IMR-90 (cell line): ENCODE measurements at regions not wholly inside any gene's neighbourhood (a gene's known extent, or its start where the extent isn't known, plus 50 kb on each side); places are given as distances from the start of the nearest gene placed in this dataset.

ENCODE experiments used
- ATAC-seq: fragments of 200-7000 bp; cut with Tn5 transposase; 2 replicates; pipeline ENCODE4 v1.9.1; 2020; ENCODE audit warnings: low read depth, mild to moderate bottlenecking, moderate library complexity
- BruUV-seq: library from RNA; stranded (reverse); fragments of 400-500 nt; replicated peaks from 2 replicates; lab custom pipeline; 2021; lab: Mats Ljungman, UMichigan
- CTCF ChIA-PET: fragments of 300-600 bp; formaldehyde crosslinking; extraction: SDS; loops from one replicate; lab custom pipeline; 2021; ENCODE audit warnings: antibody characterized with exemption; lab: Yijun Ruan, JAX
- POLR2A ChIA-PET: fragments of 300-600 bp; sonication (Branson Sonifier 250); formaldehyde crosslinking; loops from one replicate; lab custom pipeline; 2022; ENCODE audit warnings: antibody characterized with exemption; ENCODE audit not compliant: unreplicated experiment; lab: Charles Lee
- DNase-seq: peaks from one replicate; pipeline ENCODE4 v3.0.0; 2013
- H2AFZ ChIP-seq: replicated peaks from 2 replicates; pipeline ENCODE3; 2013; ENCODE audit warnings: low read length, mild to moderate bottlenecking; ENCODE audit not compliant: poor library complexity
- H2AK5ac ChIP-seq: 2 replicates; pipeline ENCODE4 v1.6.1; 2013; ENCODE audit warnings: low read depth, low read length, inconsistent platforms
- H2AK9ac ChIP-seq: replicated peaks from 2 replicates; pipeline ENCODE3; 2013; ENCODE audit warnings: mild to moderate bottlenecking, low read depth, low read length, moderate library complexity; ENCODE audit not compliant: poor library complexity
- H2BK120ac ChIP-seq: 2 replicates; pipeline ENCODE4 v1.6.1; 2013; ENCODE audit warnings: low read depth, low read length, inconsistent platforms
- H2BK15ac ChIP-seq: 3 replicates; pipeline ENCODE4 v1.6.1; 2013; ENCODE audit warnings: low read depth, low read length, inconsistent platforms
- H2BK20ac ChIP-seq: 2 replicates; pipeline ENCODE4 v1.6.1; 2013; ENCODE audit warnings: low read depth, mild to moderate bottlenecking, inconsistent platforms, low read length, moderate library complexity
- H2BK5ac ChIP-seq: 2 replicates; pipeline ENCODE4 v1.6.1; 2013; ENCODE audit warnings: mild to moderate bottlenecking, low read depth, low read length, inconsistent platforms; ENCODE audit not compliant: poor library complexity, severe bottlenecking
- H3K14ac ChIP-seq: replicated peaks from 2 replicates; pipeline ENCODE4 v1.6.1; 2013; ENCODE audit warnings: low read depth, low read length, inconsistent platforms
- H3K18ac ChIP-seq: 2 replicates; pipeline ENCODE4 v1.6.1; 2013; ENCODE audit warnings: low read depth, low read length, control low read depth
- H3K23ac ChIP-seq: 2 replicates; pipeline ENCODE4 v1.6.1; 2013; ENCODE audit warnings: low read depth, low read length, inconsistent platforms
- H3K27ac ChIP-seq: 2 replicates; pipeline ENCODE4 v1.5.1; 2013; ENCODE audit warnings: mild to moderate bottlenecking, control low read depth, low read length; ENCODE audit not compliant: insufficient read depth
- H3K27me3 ChIP-seq: 2 replicates; pipeline ENCODE4 v1.6.1; 2013; ENCODE audit warnings: low read length; ENCODE audit not compliant: control insufficient read depth, insufficient read depth
- H3K36me3 ChIP-seq: 2 replicates; pipeline ENCODE4 v1.6.1; 2013; ENCODE audit warnings: low read length, mixed read lengths; ENCODE audit not compliant: control insufficient read depth, insufficient read depth
- H3K4ac ChIP-seq: 2 replicates; pipeline ENCODE4 v1.6.1; 2013; ENCODE audit warnings: low read depth, low read length, inconsistent platforms
- H3K4me1 ChIP-seq: 2 replicates; pipeline ENCODE4 v1.6.1; 2013; ENCODE audit warnings: low read length, mixed read lengths; ENCODE audit not compliant: control insufficient read depth, insufficient read depth
- H3K4me2 ChIP-seq: 2 replicates; pipeline ENCODE4 v1.6.1; 2013; ENCODE audit warnings: low read depth, mild to moderate bottlenecking, control low read depth, low read length, moderate library complexity
- H3K4me3 ChIP-seq: 2 replicates; pipeline ENCODE4 v1.5.1; 2013; ENCODE audit warnings: low read depth, mild to moderate bottlenecking, control low read depth, low read length, moderate library complexity; ENCODE audit not compliant: insufficient read depth
- H3K56ac ChIP-seq: 2 replicates; pipeline ENCODE4 v1.6.1; 2013; ENCODE audit warnings: low read length, inconsistent platforms; ENCODE audit not compliant: insufficient read depth; ENCODE audit errors: extremely low read depth
- H3K79me1 ChIP-seq, 2 experiments: 2 replicates each; pipeline ENCODE4 v1.6.1; 2013; ENCODE audit warnings: low read length in 2 of 2, inconsistent platforms in 1 of 2, low read depth in 1 of 2
- H3K9ac ChIP-seq: 2 replicates; pipeline ENCODE4 v1.6.1; 2013; ENCODE audit warnings: low read depth, low read length, control low read depth
- H3K9me1 ChIP-seq: 2 replicates; pipeline ENCODE4 v1.6.1; 2013; ENCODE audit warnings: low read length, inconsistent platforms; ENCODE audit not compliant: insufficient read depth
- H3K9me3 ChIP-seq: 2 replicates; pipeline ENCODE4 v1.6.1; 2013; ENCODE audit warnings: low read length; ENCODE audit not compliant: control insufficient read depth, insufficient read depth
- H4K20me1 ChIP-seq: 2 replicates; pipeline ENCODE4 v1.6.1; 2013; ENCODE audit warnings: low read length, inconsistent platforms; ENCODE audit not compliant: insufficient read depth
- H4K5ac ChIP-seq: 2 replicates; pipeline ENCODE4 v1.6.1; 2013; ENCODE audit warnings: mild to moderate bottlenecking, low read depth, low read length, control low read depth
- H4K8ac ChIP-seq, 2 experiments: 2 replicates each; pipeline ENCODE4 v1.6.1; 2013; ENCODE audit warnings: low read depth in 2 of 2, low read length in 2 of 2, control low read depth in 1 of 2, inconsistent platforms in 1 of 2
- H4K91ac ChIP-seq: 2 replicates; pipeline ENCODE4 v1.6.1; 2013; ENCODE audit warnings: low read depth, low read length, inconsistent platforms; ENCODE audit not compliant: insufficient read depth
- BHLHE40 ChIP-seq: fragments of 150-350 bp; IDR thresholded peaks from 2 replicates; pipeline ENCODE4 v1.6.1; 2016; ENCODE audit warnings: mild to moderate bottlenecking, low read depth, low read length
- CEBPB ChIP-seq: IDR thresholded peaks from 2 replicates; pipeline ENCODE4 v1.6.1; 2012; ENCODE audit warnings: low read depth, low read length, improper control_type of control experiment
- CHD1 ChIP-seq: IDR thresholded peaks from 2 replicates; pipeline ENCODE4 v1.6.1; 2012; ENCODE audit warnings: low read depth, low read length, improper control_type of control experiment
- FOS ChIP-seq: fragments of 150-350 bp; IDR thresholded peaks from 2 replicates; pipeline ENCODE4 v1.6.1; 2016; ENCODE audit warnings: low read depth, low read length
- MAFK ChIP-seq: IDR thresholded peaks from 2 replicates; pipeline ENCODE4 v1.6.1; 2012; ENCODE audit warnings: low read depth, low read length, improper control_type of control experiment
- MAZ ChIP-seq: IDR thresholded peaks from 2 replicates; pipeline ENCODE4 v1.6.1; 2012; ENCODE audit warnings: low read depth, mild to moderate bottlenecking, low read length, improper control_type of control experiment, moderate library complexity, borderline replicate concordance
- MXI1 ChIP-seq: IDR thresholded peaks from 2 replicates; pipeline ENCODE4 v1.6.1; 2012; ENCODE audit warnings: low read depth, mild to moderate bottlenecking, low read length, moderate library complexity, borderline replicate concordance
- NFE2L2 ChIP-seq: fragments of 150-350 bp; IDR thresholded peaks from 2 replicates; pipeline ENCODE4 v1.6.1; 2016; ENCODE audit warnings: low read depth, mild to moderate bottlenecking, low read length
- POLR2A ChIP-seq: IDR thresholded peaks from 2 replicates; pipeline ENCODE4 v1.6.1; 2012; ENCODE audit warnings: mild to moderate bottlenecking, low read depth, low read length
- RCOR1 ChIP-seq: IDR thresholded peaks from 2 replicates; pipeline ENCODE4 v1.6.1; 2012; ENCODE audit warnings: mild to moderate bottlenecking, low read length, improper control_type of control experiment; ENCODE audit not compliant: insufficient replicate concordance
- RFX5 ChIP-seq: IDR thresholded peaks from 2 replicates; pipeline ENCODE4 v1.8.0; 2012; ENCODE audit warnings: low read depth, mild to moderate bottlenecking, low read length, moderate library complexity
- SMC3 ChIP-seq: fragments of 150-350 bp; IDR thresholded peaks from 2 replicates; pipeline ENCODE4 v1.6.1; 2016; ENCODE audit warnings: low read depth, mild to moderate bottlenecking, antibody characterized with exemption, low read length, moderate library complexity
- WGBS, 2 experiments: methylation state at CpG; one replicate each; pipeline versions ENCODE4 v1.1.5 to v1.1.7; 2013; ENCODE audit warnings: missing lambda C conversion rate in 2 of 2; ENCODE audit not compliant: insufficient read length in 1 of 2; ENCODE audit errors: extremely low coverage in 2 of 2; 5-methylcytosine and 5-hydroxymethylcytosine counted together
- dilution Hi-C: fragments of 300-500 bp; cut with HindIII; formaldehyde crosslinking; loops from one replicate; pipeline ENCODE4 v1.14.3; 2018; ENCODE audit warnings: low sequenced_read_pairs; ENCODE audit not compliant: unreplicated experiment
- in situ Hi-C: fragments of 300-500 bp; cut with MboI; formaldehyde crosslinking; loops from 3 replicates; pipeline ENCODE4 v1.14.3; 2019; ENCODE audit warnings: low sequenced_read_pairs, inconsistent platforms, mixed read lengths
- intact Hi-C: fragments of 100-400 bp; cut with micrococcal nuclease; formaldehyde crosslinking; loops from 2 replicates; pipeline ENCODE4 v1.10.0; 2022
- TF ChIP-seq, protein P1 (sequence below): fragments of 150-350 bp; IDR thresholded peaks from 2 replicates; pipeline ENCODE4 v1.6.1; 2017; ENCODE audit warnings: mild to moderate bottlenecking, antibody characterized with exemption, low read length, low read depth
- TF ChIP-seq, protein P2 (sequence below): fragments of 150-350 bp; IDR thresholded peaks from 2 replicates; pipeline ENCODE4 v1.6.1; 2016; ENCODE audit warnings: low read depth, mild to moderate bottlenecking, low read length, moderate library complexity, borderline replicate concordance
- TF ChIP-seq, protein P3 (sequence below): conservative IDR thresholded peaks from 2 replicates; pipeline ENCODE4 v1.5.1; 2012; ENCODE audit warnings: mild to moderate bottlenecking, low read depth, low read length, improper control_type of control experiment

DNA sequence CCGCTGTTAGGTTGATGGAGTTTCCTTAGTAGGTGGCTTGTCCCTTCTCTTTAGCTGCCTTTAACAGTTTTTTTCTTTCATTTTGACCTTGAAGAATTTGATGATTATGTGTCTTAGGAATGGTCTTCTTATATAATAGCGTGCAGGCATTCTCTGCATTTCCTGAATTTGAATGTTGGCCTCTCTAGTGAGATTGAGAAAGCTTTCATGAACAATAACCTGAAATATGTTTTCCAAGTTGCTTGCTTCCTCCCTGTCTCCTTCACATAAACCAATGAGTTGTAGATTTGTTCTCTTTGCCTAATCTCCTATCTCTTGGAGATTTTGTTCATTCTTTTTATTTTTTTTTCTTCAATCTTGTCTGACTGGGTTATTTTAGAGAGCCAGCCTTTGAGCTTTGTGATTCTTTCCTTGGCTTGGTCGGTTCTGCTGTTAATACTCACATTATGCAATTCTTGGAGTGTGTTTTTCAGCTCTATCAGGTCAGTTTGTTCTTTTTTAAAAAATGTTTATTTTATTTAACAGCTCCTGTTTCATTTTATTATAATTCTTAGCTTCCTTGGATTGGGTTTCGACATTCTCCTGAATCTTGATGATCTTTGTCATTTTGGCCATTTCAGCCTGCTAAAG is 627.9 kb downstream of the SI start:
- ChIA-PET CTCF (no interaction called here), POLR2A (no interaction called here)
- Histone ChIP-seq H3K36me3 (no peaks in the 10 kb centered on the region), H2BK15ac (no peak overlapping the region), H2BK20ac (no peak overlapping the region), H3K4me2 (no peak overlapping the region), H3K27ac (no peak overlapping the region), H4K91ac (no peak overlapping the region), H3K4ac (no peak overlapping the region), H2AK5ac (no peak overlapping the region), H3K9me3 (peaks cover 8% of the 10 kb centered on the region), H3K18ac (no peak overlapping the region), H3K14ac (no peak overlapping the region), H2AFZ (no peak overlapping the region), H4K20me1 (no peaks in the 10 kb centered on the region), H3K4me3 (no peak overlapping the region), H4K5ac (no peak overlapping the region), H2AK9ac (no peak overlapping the region), H3K23ac (no peak overlapping the region), H3K4me1 (no peaks in the 10 kb centered on the region), H3K56ac (no peak overlapping the region), H3K27me3 (no peaks in the 10 kb centered on the region), H2BK120ac (no peak overlapping the region), H2BK5ac (no peak overlapping the region), H3K9ac (no peak overlapping the region), H3K9me1 (no peaks in the 10 kb centered on the region), H3K79me1 (no peaks in the 10 kb centered on the region), H4K8ac (no peak overlapping the region)
- no peak for TF ChIP-seq MXI1
- TF ChIP-seq FOS = no peak
- TF ChIP-seq SMC3 = no peak
- TF ChIP-seq RFX5 = no peak
- TF ChIP-seq POLR2A = no peak
- no peak for TF ChIP-seq RCOR1
- TF ChIP-seq NFE2L2 = no peak
- TF ChIP-seq, protein P1, sequence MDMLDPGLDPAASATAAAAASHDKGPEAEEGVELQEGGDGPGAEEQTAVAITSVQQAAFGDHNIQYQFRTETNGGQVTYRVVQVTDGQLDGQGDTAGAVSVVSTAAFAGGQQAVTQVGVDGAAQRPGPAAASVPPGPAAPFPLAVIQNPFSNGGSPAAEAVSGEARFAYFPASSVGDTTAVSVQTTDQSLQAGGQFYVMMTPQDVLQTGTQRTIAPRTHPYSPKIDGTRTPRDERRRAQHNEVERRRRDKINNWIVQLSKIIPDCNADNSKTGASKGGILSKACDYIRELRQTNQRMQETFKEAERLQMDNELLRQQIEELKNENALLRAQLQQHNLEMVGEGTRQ = no peak
- TF ChIP-seq CEBPB = no peak
- TF ChIP-seq, protein P2, sequence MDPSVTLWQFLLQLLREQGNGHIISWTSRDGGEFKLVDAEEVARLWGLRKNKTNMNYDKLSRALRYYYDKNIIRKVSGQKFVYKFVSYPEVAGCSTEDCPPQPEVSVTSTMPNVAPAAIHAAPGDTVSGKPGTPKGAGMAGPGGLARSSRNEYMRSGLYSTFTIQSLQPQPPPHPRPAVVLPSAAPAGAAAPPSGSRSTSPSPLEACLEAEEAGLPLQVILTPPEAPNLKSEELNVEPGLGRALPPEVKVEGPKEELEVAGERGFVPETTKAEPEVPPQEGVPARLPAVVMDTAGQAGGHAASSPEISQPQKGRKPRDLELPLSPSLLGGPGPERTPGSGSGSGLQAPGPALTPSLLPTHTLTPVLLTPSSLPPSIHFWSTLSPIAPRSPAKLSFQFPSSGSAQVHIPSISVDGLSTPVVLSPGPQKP = no peak
- no peak for TF ChIP-seq CHD1
- no peak for TF ChIP-seq MAFK
- TF ChIP-seq MAZ = no peak
- no peak for TF ChIP-seq BHLHE40
- TF ChIP-seq, protein P3, sequence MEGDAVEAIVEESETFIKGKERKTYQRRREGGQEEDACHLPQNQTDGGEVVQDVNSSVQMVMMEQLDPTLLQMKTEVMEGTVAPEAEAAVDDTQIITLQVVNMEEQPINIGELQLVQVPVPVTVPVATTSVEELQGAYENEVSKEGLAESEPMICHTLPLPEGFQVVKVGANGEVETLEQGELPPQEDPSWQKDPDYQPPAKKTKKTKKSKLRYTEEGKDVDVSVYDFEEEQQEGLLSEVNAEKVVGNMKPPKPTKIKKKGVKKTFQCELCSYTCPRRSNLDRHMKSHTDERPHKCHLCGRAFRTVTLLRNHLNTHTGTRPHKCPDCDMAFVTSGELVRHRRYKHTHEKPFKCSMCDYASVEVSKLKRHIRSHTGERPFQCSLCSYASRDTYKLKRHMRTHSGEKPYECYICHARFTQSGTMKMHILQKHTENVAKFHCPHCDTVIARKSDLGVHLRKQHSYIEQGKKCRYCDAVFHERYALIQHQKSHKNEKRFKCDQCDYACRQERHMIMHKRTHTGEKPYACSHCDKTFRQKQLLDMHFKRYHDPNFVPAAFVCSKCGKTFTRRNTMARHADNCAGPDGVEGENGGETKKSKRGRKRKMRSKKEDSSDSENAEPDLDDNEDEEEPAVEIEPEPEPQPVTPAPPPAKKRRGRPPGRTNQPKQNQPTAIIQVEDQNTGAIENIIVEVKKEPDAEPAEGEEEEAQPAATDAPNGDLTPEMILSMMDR = no peak
- intact Hi-C loops (no loop called here), in situ Hi-C loops (no loop called here), dilution Hi-C loops (no loop called here)
- BruUV-seq = no TSS peak
- DNase-seq = no peak
- no CpG with 5 or more reads among the region's 4 CpGs for WGBS, 2 experiments
- ATAC-seq = no peak
